Fibroblast of the conjunctiva (primary cell): ENCODE measurements at regions not wholly inside any gene's neighbourhood (a gene's known extent, or its start where the extent isn't known, plus 50 kb on each side); places are given as distances from the start of the nearest gene placed in this dataset.

ENCODE experiments used
- DNase-seq: peaks from one replicate; pipeline ENCODE4 v3.0.0-alpha.2; 2010; ENCODE audit warnings: low read depth

DNA sequence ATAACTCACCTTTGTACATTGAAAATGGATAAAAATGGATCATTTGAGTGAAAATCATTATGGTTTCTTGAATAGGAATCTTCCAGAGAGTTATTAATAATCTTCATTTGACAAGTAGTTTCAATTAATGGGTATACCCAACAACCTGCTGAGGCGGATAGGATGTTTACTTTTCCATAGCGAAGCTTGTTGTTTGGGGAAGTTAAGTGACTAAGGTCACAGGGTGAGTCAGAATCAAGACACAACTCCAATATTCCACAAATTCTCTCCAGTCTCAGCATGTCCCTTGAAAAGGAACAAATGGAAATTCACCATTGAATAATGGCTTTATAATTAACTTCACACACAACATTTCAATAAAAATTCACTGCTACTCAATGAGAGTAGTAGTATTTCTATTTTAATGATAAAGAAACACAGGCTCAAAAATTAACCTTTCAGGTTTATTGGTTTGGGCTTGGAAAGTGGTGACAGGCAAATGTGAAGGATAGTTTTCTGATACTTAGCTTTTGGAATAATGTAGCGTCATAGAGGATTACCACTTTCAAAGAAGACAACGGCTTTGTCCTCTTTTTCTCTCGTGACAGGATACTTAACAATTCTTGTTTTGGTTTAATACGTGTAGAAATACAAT is 211.3 kb downstream of the GPD2 start:
- DNase-seq = no peak

DNA sequence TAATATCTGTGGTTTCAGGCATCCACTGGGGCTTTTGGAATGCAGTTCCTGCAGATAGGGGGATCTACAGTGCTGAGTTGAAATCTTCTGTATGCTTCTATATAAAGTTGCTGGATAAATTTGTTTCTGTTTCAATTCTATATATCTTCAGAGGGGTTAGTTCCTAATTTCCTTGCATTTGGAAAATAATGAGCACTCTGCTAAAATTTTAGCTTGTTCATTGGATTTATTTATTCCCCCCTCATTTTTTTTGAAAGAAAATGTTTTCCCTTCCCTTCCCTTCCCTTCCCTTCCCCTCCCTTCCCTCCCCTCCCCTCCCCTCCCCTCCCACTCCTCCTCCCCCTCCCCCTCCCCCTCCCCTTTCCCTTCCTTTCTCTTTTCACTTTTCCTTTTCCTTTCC is 212.3 kb downstream of the GPD2 start:
- no peak for DNase-seq

GRCh38 chr2:156649596-156649995 is 213.4 kb downstream of the GPD2 start:
- DNase-seq = no peak

- DNase-seq = no peak
These were observed 216.5 kb downstream of the GPD2 start for GRCh38 chr2:156652691-156653090.

DNA sequence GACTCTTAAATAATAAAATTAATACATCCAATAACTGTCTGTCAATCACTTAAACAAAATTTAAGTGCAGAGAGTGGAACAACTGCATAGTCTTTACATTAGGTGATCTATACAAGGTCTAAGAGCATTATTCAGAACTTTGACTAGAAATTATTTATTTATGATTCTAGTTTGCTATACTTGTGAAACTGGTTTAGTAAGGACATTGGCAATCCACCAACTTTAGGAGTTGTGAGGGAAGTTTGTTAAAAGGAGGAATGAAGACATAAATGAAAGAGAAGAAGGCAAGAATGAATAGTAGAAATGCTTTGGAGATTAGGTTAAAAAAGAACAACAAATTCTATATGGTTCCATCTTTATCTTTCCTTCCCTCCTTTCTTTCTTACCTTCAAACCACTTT is 217.5 kb downstream of the GPD2 start:
- DNase-seq = no peak

DNA sequence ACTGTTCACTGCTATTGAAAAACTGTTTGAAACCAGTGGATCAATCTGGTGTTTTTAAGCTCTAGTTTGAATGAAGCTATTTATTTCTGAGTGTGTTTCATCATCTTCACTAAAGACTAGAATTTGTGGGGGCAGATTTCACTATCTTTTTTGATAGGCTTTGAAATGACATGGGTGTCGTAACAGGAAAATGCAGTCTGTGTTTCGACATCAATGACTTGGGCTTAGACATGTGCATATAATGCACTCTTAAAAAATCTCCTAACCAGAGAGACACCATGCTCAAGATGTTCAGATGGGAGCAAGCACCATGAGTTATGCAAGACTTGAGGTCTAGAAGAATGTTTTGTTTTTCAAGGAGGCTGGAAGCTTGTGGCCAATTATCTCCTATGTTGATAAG is 221.6 kb downstream of the GPD2 start:
- no peak for DNase-seq

- DNase-seq = no peak
These were observed 223.5 kb downstream of the GPD2 start for GRCh38 chr2:156659694-156660093.

DNA sequence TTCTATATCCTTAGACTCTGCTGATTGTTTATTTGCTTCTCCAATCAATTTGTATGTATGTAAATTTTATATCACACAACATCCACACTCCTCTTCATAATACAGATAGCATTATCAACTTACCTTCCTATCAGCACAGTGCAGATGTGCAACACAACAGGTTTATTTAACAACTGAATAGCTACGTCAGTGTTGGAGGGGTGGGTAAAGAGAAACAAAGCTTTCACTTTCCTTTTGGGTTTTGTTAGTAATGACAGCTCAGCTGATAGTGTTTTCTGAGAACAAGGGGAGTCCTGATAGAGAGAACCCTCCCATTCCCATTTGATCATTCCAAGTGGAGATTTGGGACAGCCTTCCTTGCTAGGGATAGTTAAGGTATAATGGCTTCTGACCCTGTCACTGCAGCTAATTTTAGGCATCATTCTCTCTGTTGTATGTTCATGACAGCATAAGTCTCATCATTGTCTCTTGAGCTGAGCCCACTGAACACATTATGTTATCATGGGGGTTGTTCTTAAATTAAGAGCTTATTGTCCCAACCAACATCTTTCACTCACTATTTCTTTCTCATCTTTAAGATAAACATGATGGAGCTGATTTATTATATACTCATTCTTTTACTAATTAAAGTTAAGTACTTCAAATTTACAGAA is 227.7 kb downstream of the GPD2 start:
- no peak for DNase-seq

DNA sequence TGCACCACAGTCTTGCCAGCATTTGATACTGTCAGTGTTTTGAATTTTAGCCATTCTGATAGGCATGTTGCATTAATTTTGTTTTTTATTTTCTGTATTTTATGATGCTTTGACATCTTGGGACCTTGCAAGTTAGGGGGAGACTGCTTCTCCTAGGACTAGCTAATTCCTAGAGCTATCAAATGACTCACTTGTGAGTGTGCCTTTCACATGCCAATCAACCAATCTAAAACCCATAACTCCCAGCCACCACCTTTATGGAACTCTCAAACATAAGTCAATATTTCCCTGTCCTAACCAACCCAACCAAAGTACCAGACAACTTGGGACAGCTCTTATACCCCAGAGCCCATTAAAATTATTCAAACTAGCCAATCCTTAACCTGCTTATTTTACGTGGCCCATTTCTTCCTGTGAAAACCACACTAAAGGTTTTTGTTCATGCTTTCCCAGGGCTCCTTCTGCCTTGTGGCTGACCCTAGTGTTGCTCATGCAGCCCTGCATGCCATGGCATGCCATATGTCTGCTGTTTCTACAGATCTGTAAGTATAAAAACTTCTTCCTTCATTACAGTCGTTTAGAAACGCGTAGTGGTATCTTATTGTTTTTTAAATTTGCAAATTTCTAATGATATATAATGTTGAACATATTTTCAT is 230.1 kb downstream of the GPD2 start:
- DNase-seq = no peak

- DNase-seq = no peak
These were observed 233.9 kb downstream of the GPD2 start for GRCh38 chr2:156670104-156670503.

DNA sequence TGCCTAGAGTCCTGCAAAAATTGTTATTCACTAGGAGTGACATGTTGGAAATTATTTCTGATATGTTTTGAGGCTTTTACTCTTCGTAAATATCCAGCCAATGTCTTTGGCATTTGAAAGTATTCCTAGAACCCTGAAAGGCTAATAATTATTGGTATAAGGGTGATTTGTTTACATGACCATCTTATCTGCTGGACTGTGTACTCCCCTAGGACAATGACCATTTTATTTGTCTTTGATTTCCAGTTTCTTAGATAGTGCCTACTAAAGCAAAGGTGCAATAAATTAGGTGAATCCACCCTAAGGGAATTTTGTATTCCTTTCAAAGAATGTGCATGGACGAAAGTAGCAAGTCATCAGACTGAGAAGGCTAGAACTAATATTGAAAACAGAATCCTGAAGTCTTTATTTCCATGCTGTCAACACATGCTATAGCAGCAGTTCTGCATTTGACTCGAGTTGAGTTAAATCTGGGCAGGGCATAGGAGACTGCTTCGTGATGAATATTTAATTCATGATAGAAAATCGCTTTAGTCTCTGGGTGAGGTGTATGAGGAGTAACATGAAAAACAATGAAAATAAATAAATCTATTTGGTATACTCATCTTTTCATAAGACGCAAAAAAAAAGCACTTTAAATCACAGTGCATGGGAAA is 235.7 kb downstream of the GPD2 start:
- no peak for DNase-seq

- DNase-seq = no peak
These were observed 236.6 kb downstream of the GPD2 start for GRCh38 chr2:156672556-156673332.

GRCh38 chr2:156673333-156673615 is 237.1 kb downstream of the GPD2 start:
- DNase-seq = no peak

DNA sequence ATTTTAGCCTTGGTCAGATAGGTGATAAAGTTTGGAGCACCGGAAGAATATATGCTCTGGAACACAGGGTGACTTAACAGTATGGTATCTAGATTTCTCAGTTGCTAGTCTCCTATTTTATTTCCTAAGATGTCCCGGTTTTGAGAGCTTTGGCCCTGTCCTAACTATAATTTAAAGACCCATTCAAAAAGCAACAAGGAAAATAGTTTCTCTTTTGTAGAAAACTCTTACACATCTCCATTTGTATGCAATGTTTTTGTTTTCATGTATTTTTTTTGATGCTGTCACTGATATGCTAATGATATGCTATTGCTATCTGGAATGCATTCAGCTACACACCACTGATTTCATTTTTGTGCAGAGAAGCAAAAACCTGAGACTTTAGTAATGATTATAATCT is 237.8 kb downstream of the GPD2 start:
- no peak for DNase-seq

DNA sequence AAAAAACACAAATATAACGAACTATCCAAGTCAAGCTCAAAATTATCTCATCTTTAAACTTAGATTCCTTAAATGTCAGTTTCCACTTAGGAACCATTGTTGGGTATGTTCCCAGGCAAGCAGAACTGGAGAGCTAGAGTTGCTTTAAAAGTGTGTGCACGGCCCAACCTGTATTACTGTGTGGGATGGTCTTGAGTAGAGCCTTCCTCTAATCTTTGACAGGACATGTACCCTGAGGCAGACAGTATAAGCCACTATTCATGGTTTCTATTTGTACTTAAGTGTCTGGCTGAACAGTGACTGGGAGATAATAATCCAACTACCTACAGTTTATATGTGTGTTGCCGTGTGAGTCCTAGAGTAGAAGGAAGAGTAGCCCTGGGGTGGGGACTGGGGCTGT is 239.7 kb downstream of the GPD2 start:
- DNase-seq = no peak

- DNase-seq = no peak
These were observed 243.6 kb downstream of the GPD2 start for GRCh38 chr2:156679820-156680219.

DNA sequence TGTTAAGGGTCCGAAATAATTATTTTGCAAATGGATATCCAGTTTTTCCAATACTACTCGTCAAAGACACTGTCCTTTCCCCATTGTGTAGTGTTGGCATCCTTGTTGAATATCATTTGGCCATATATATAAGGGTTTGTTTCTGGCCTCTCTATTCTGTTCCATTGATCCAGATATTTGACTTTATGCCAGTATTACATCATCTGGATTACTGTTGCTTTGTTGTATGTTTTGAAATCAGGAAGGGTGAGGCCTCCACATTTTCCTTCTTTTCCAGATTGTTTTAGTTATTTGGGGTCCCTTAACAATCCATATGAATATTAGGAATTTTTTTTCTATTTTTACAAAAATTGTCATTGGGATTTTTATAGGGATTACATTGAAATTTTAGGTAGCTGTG is 244.1 kb downstream of the GPD2 start:
- DNase-seq = no peak

- no peak for DNase-seq
These were observed 250.9 kb downstream of the GPD2 start for GRCh38 chr2:156687126-156687525.

- DNase-seq = no peak
These were observed 251.5 kb downstream of the GPD2 start for GRCh38 chr2:156687715-156688114.

DNA sequence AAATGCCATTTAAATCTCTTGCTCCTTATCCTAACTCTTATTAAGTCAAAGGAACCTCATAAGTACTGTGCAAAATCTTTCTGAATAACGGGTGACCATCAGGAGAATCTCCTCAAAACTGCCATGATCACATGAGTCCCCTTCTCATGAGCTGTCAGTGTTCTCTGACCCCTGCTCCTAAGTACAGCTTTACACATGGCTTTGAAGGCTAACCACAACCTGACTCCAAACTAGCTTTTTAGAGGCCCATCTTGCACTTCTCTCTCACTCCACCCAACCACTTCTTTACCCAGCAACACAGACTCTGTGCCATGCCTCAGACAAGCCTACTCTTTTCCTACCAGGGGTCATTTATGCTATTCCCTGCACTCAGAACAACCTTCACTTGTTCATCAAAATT is 253.8 kb downstream of the GPD2 start:
- no peak for DNase-seq

DNA sequence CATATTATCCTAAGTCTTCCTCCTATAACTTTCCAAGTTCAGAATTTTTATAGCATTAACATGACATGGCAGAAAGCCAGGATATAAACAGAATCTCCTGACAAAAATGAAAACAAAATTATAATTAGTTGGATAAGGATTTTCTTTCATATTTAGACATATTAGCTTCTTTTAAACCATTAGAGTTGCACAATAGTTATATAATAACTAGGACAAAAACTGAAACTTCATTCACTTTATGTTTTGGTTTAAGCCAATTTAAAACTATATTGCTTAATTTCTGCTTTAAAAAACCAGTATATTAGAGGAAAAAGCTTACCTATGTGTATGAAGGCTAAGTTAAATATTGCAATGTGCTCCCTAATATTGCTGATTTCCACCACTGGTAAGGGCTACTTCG is 254.8 kb downstream of the GPD2 start:
- no peak for DNase-seq

- no peak for DNase-seq
These were observed 258.8 kb downstream of the GPD2 start for GRCh38 chr2:156695020-156695419.

DNA sequence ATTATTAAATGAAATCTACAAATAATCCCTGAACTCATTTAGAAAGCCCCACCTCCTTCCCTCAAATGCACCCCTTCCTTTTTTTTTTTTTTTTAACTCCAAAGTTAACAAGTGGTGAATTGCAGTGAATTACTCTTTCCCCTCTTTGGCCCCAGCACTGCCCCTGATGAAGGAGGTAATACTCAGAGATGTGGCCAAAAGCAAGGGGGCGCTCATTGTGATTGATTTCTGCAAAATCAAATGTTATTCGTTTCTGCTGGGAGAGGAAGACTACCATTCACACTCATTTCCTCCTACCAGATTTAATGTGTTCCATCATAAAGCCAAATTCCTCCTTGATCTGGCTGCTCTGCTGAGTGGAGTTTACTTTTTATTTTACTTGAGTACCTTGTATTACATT is 259.4 kb downstream of the GPD2 start:
- DNase-seq = no peak
